Smooth muscle cell (in vitro differentiated cells): ENCODE measurements at regions not wholly inside any gene's neighbourhood (a gene's known extent, or its start where the extent isn't known, plus 50 kb on each side); places are given as distances from the start of the nearest gene placed in this dataset.

ENCODE experiments used
- DNase-seq: peaks from one replicate; lab custom pipeline; 2025; ENCODE audit not compliant: unreplicated experiment; lab: John Stamatoyannopoulos, UW
- H2AFZ ChIP-seq: fragments of 200-600 bp; sonication (generic); 2 replicates; pipeline ENCODE4 v1.6.0; 2016; ENCODE audit warnings: antibody characterized with exemption, low read depth, mild to moderate bottlenecking
- H3F3A ChIP-seq: fragments of 200-600 bp; sonication (generic); 2 replicates; pipeline ENCODE4 v1.6.0; 2017; ENCODE audit warnings: antibody characterized with exemption, low read depth
- H3K27ac ChIP-seq: fragments of 200-600 bp; sonication (generic); 2 replicates; pipeline ENCODE4 v1.5.1; 2016; ENCODE audit warnings: low read depth, mild to moderate bottlenecking
- H3K27me3 ChIP-seq: fragments of 200-600 bp; sonication (generic); 2 replicates; pipeline ENCODE4 v1.6.1; 2016; ENCODE audit warnings: low read depth, mild to moderate bottlenecking
- H3K36me3 ChIP-seq: fragments of 200-600 bp; sonication (generic); 2 replicates; pipeline ENCODE4 v1.5.1; 2016; ENCODE audit warnings: low read depth
- H3K4me1 ChIP-seq: fragments of 200-600 bp; sonication (generic); 2 replicates; pipeline ENCODE4 v1.5.1; 2016; ENCODE audit warnings: low read depth
- H3K4me2 ChIP-seq: fragments of 200-600 bp; sonication (generic); 2 replicates; pipeline ENCODE4 v1.6.0; 2016; ENCODE audit warnings: mild to moderate bottlenecking
- H3K4me3 ChIP-seq: fragments of 200-600 bp; sonication (generic); 2 replicates; pipeline ENCODE4 v1.5.1; 2016; ENCODE audit warnings: mild to moderate bottlenecking
- H3K79me2 ChIP-seq: fragments of 200-600 bp; sonication (generic); 2 replicates; pipeline ENCODE4 v1.6.0; 2016; ENCODE audit warnings: low read depth, mild to moderate bottlenecking
- H3K9ac ChIP-seq: fragments of 200-600 bp; sonication (generic); 2 replicates; pipeline ENCODE4 v1.6.0; 2016; ENCODE audit warnings: low read depth
- H3K9me3 ChIP-seq: fragments of 200-600 bp; sonication (generic); replicated peaks from 2 replicates; pipeline ENCODE4 v1.5.1; 2016; ENCODE audit warnings: low read depth
- H4K20me1 ChIP-seq: fragments of 200-600 bp; sonication (generic); 2 replicates; pipeline ENCODE4 v1.6.0; 2016; ENCODE audit warnings: low read depth
- WGBS: methylation state at CpG from one replicate; pipeline ENCODE4 v1.1.7; 2016; ENCODE audit warnings: low lambda C conversion rate; 5-methylcytosine and 5-hydroxymethylcytosine counted together
- TF ChIP-seq, protein P1 (sequence below): fragments of 200-600 bp; sonication (generic); IDR thresholded peaks from 2 replicates; pipeline ENCODE4 v1.5.1; 2017; ENCODE audit warnings: borderline replicate concordance, mild to moderate bottlenecking, antibody characterized with exemption; ENCODE audit not compliant: insufficient read depth, poor library complexity, severe bottlenecking

DNA sequence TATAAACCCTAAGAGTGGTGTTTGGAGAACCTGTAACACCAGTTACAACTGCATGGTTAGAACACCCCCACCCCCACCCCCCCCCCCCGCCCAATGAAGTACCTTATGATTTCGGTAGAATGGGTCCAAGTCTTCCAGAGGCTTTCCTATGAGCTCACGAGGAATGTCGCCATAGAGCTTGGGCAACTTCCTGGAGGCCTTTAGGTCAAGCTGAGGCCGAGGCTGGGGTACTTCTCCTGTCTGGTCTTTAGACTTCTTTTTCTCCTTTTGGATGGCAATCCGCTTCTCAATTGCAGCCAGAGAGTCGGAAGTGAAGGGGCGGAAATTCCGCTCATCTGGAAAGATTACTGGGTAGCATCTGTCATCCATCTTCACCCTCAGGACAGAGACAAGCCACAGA is 101.8 kb downstream of the SCN11A start:
- H3K36me3 ChIP-seq, result no peaks in the 10 kb centered on the region
- H3K4me1 ChIP-seq, result no peaks in the 10 kb centered on the region
- no peak for DNase-seq
- H3K27ac ChIP-seq, result no peak overlapping the region
- H3K9ac ChIP-seq, result no peak overlapping the region
- H2AFZ ChIP-seq, result no peak overlapping the region
- no peaks in the 10 kb centered on the region for H4K20me1 ChIP-seq
- H3K79me2 ChIP-seq, result no peaks in the 10 kb centered on the region
- no peaks in the 10 kb centered on the region for H3K9me3 ChIP-seq
- WGBS, result 86% methylated on average over 9 of the region's 9 CpGs
- H3F3A ChIP-seq, result no peaks in the 10 kb centered on the region
- TF ChIP-seq, protein P1, sequence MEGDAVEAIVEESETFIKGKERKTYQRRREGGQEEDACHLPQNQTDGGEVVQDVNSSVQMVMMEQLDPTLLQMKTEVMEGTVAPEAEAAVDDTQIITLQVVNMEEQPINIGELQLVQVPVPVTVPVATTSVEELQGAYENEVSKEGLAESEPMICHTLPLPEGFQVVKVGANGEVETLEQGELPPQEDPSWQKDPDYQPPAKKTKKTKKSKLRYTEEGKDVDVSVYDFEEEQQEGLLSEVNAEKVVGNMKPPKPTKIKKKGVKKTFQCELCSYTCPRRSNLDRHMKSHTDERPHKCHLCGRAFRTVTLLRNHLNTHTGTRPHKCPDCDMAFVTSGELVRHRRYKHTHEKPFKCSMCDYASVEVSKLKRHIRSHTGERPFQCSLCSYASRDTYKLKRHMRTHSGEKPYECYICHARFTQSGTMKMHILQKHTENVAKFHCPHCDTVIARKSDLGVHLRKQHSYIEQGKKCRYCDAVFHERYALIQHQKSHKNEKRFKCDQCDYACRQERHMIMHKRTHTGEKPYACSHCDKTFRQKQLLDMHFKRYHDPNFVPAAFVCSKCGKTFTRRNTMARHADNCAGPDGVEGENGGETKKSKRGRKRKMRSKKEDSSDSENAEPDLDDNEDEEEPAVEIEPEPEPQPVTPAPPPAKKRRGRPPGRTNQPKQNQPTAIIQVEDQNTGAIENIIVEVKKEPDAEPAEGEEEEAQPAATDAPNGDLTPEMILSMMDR, result no peak
- no peaks in the 10 kb centered on the region for H3K27me3 ChIP-seq
- H3K4me2 ChIP-seq, result no peak overlapping the region
- H3K4me3 ChIP-seq, result no peak overlapping the region

GRCh38 chr3:38940394-38940793 is 111.3 kb downstream of the SCN11A start:
- Histone ChIP-seq H4K20me1 (no peaks in the 10 kb centered on the region), H3K27ac (no peak overlapping the region), H3K4me2 (no peak overlapping the region), H3K9ac (no peak overlapping the region), H3K4me3 (no peak overlapping the region), H3K4me1 (no peaks in the 10 kb centered on the region), H2AFZ (no peak overlapping the region), H3K79me2 (no peaks in the 10 kb centered on the region), H3K9me3 (no peaks in the 10 kb centered on the region), H3F3A (no peaks in the 10 kb centered on the region), H3K36me3 (no peaks in the 10 kb centered on the region), H3K27me3 (no peaks in the 10 kb centered on the region)
- WGBS, result 81% methylated on average over 3 of the region's 3 CpGs
- DNase-seq, result no peak
- TF ChIP-seq, protein P1, result no peak

DNA sequence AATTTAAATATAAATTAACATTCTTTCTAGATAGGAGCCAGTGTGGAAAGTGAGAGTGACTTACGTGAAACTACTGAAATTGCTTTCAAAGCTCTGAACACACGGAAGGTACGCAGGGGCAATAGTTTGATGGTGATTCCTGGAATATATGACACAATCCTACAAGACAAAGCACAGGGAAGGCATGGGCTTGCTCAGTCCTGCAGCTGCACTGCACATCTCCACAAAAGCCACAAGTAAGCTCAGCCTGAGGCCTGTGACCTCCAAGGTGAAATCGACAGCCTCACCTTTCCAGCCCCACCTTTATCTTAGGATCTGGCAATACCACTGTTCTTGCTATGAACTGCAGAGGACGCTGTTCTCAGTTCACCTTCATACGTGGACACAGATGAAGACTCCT is 109.3 kb upstream of the SCN10A start:
- H3K79me2 ChIP-seq, result no peaks in the 10 kb centered on the region
- no peak overlapping the region for H3K4me3 ChIP-seq
- H2AFZ ChIP-seq, result no peak overlapping the region
- no peaks in the 10 kb centered on the region for H3K36me3 ChIP-seq
- WGBS, result 69% methylated on average over 6 of the region's 6 CpGs
- H3K27me3 ChIP-seq, result no peaks in the 10 kb centered on the region
- TF ChIP-seq, protein P1, result no peak
- no peaks in the 10 kb centered on the region for H3K4me1 ChIP-seq
- H3K9ac ChIP-seq, result no peak overlapping the region
- H3K4me2 ChIP-seq, result no peak overlapping the region
- no peaks in the 10 kb centered on the region for H4K20me1 ChIP-seq
- no peak overlapping the region for H3K27ac ChIP-seq
- no peak for DNase-seq
- H3K9me3 ChIP-seq, result no peaks in the 10 kb centered on the region
- no peaks in the 10 kb centered on the region for H3F3A ChIP-seq

GRCh38 chr3:38916706-38917105 is 100.7 kb upstream of the SCN10A start:
- Histone ChIP-seq H2AFZ (no peak overlapping the region), H3K4me3 (no peak overlapping the region), H4K20me1 (no peaks in the 10 kb centered on the region), H3K36me3 (no peaks in the 10 kb centered on the region), H3K4me2 (no peak overlapping the region), H3K27me3 (no peaks in the 10 kb centered on the region), H3K4me1 (no peaks in the 10 kb centered on the region), H3K9me3 (no peaks in the 10 kb centered on the region), H3K9ac (no peak overlapping the region), H3K79me2 (no peaks in the 10 kb centered on the region), H3K27ac (peak overlapping the region; percentile 47), H3F3A (no peaks in the 10 kb centered on the region)
- WGBS, result 28% methylated on average over 1 of the region's 1 CpG
- DNase-seq, result no peak
- TF ChIP-seq, protein P1, result no peak
